Suprapubic skin (tissue), 4 donors: ENCODE measurements at regions not wholly inside any gene's neighbourhood (a gene's known extent, or its start where the extent isn't known, plus 50 kb on each side); places are given as distances from the start of the nearest gene placed in this dataset.
"Not testable (repeated sequence)": the region's sequence is repeated elsewhere in the genome, so short reads cannot be mapped to it uniquely, and the experiment has no call there.

Experiments used
- DNase-seq, 2 donors: peaks; one replicate each; pipeline ENCODE4 v3.0.0-alpha.2; 2019; ENCODE audit warnings: low spot score in 2 of 2
- H3K27ac ChIP-seq: fragments of 200-600 bp; sonication (generic); one replicate; pipeline ENCODE4 v1.5.1; 2019
- H3K27me3 ChIP-seq: fragments of 200-600 bp; sonication (generic); one replicate; pipeline ENCODE4 v1.5.1; 2019
- H3K36me3 ChIP-seq: fragments of 200-600 bp; sonication (generic); one replicate; pipeline ENCODE4 v1.5.1; 2019
- H3K4me1 ChIP-seq: fragments of 200-600 bp; sonication (generic); one replicate; pipeline ENCODE4 v1.5.1; 2019
- H3K4me3 ChIP-seq: fragments of 200-600 bp; sonication (generic); one replicate; pipeline ENCODE4 v1.5.1; 2019; ENCODE audit warnings: mild to moderate bottlenecking
- H3K9me3 ChIP-seq: fragments of 200-600 bp; sonication (generic); one replicate; pipeline ENCODE4 v1.5.1; 2019
- EP300 ChIP-seq: sonication (generic); formaldehyde crosslinking; IDR thresholded peaks from one replicate; pipeline ENCODE4 v1.6.1; 2017; ENCODE audit warnings: antibody characterized with exemption
- POLR2A ChIP-seq, 2 donors: fragments of 450-650 bp; IDR thresholded peaks; one replicate each; pipeline ENCODE4 v1.6.1; 2017; ENCODE audit warnings: antibody characterized with exemption in 2 of 2, mild to moderate bottlenecking in 2 of 2, moderate library complexity in 2 of 2
- POLR2AphosphoS5 ChIP-seq, 3 donors: sonication (generic); formaldehyde crosslinking; IDR thresholded peaks; one replicate each; pipeline ENCODE4 v1.6.1; 2017; ENCODE audit warnings: antibody characterized with exemption in 3 of 3
- WGBS: methylation state at CpG from one replicate; pipeline ENCODE4 v1.1.5; 2018; 5-methylcytosine and 5-hydroxymethylcytosine counted together
- TF ChIP-seq, protein P1 (sequence below), 2 donors: fragments of 200-600 bp in 1 of 2; fragments of 450-650 bp in 1 of 2; sonication (generic) in 1 of 2; IDR thresholded peaks; one replicate each; pipeline ENCODE4 v1.5.1; 2016 to 2019; ENCODE audit warnings: antibody characterized with exemption in 2 of 2, mild to moderate bottlenecking in 1 of 2, moderate library complexity in 1 of 2

DNA sequence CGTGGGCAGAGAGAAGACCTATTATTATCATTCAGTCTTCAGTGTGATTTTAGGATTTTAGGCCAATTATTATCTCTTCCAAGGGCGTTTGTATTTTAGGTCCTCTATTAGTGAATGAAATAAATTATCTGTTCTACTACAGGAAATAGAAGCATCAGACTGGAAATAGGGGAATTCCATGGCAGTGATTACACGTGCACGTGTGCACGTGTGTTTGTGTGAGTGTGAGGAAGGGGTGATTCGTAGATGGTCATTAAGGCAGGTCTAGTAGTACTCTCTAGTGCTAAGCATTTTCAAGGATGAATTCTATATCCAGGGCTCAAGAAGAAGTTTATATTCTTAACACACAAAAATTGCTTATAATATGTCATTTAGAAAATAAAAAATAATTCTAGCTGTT, 623.2 kb downstream of the GATA3 start:
- H3K9me3 ChIP-seq, result no peaks in the 10 kb centered on the region
- no peaks in the 10 kb centered on the region for H3K36me3 ChIP-seq
- 43% methylated on average over 6 of the region's 6 CpGs for WGBS
- peaks cover 11% of the 10 kb centered on the region for H3K4me1 ChIP-seq
- no peaks in the 10 kb centered on the region for H3K27me3 ChIP-seq
- H3K27ac ChIP-seq, result no peak overlapping the region
- TF ChIP-seq POLR2AphosphoS5 (IDR thresholded peaks at IDR 0.05), result no peak
- TF ChIP-seq, protein P1, sequence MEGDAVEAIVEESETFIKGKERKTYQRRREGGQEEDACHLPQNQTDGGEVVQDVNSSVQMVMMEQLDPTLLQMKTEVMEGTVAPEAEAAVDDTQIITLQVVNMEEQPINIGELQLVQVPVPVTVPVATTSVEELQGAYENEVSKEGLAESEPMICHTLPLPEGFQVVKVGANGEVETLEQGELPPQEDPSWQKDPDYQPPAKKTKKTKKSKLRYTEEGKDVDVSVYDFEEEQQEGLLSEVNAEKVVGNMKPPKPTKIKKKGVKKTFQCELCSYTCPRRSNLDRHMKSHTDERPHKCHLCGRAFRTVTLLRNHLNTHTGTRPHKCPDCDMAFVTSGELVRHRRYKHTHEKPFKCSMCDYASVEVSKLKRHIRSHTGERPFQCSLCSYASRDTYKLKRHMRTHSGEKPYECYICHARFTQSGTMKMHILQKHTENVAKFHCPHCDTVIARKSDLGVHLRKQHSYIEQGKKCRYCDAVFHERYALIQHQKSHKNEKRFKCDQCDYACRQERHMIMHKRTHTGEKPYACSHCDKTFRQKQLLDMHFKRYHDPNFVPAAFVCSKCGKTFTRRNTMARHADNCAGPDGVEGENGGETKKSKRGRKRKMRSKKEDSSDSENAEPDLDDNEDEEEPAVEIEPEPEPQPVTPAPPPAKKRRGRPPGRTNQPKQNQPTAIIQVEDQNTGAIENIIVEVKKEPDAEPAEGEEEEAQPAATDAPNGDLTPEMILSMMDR (IDR thresholded peaks at IDR 0.05), result no peak
- DNase-seq, result no peak
- no peak overlapping the region for H3K4me3 ChIP-seq

DNA sequence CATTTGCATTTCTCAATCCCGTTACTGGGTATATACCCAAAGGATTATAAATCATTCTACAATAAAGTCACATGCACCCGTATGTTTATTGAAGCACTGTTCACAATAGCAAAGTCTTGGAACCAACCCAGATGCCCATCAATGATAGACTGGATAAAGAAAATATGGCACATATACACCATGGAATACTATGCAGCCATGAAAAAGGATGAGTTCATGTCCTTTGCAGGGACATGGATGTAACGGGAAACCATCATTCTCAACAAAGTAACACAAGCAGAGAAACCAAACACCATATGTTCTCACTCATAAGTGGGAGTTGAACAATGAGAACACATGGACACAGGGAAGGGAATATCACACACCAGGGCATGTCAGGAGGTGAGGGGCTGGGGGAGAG, 630.4 kb downstream of the GATA3 start:
- WGBS, result 94% methylated on average over 3 of the region's 3 CpGs
- H3K27me3 ChIP-seq, H3K4me1 ChIP-seq: not testable (repeated sequence)

GRCh38 chr10:8688881-8689280, 634.4 kb downstream of the GATA3 start:
- H3K36me3 ChIP-seq, result no peaks in the 10 kb centered on the region
- H3K4me3 ChIP-seq, result no peak overlapping the region
- H3K27ac ChIP-seq, result no peak overlapping the region
- H3K27me3 ChIP-seq, result no peaks in the 10 kb centered on the region
- peaks cover 3% of the 10 kb centered on the region for H3K4me1 ChIP-seq
- no peak for DNase-seq
- WGBS, result 42% methylated on average over 4 of the region's 4 CpGs
- no peak for TF ChIP-seq POLR2A (IDR thresholded peaks at IDR 0.05)
- no peak for TF ChIP-seq POLR2AphosphoS5 (IDR thresholded peaks at IDR 0.05)
- no peak for TF ChIP-seq EP300
- TF ChIP-seq, protein P1 (IDR thresholded peaks at IDR 0.05), result no peak
- no peaks in the 10 kb centered on the region for H3K9me3 ChIP-seq

More for the DNA sequence above, 630.4 kb downstream of the GATA3 start:
- not testable (repeated sequence) for H3K36me3 ChIP-seq, H3K4me3 ChIP-seq, H3K27ac ChIP-seq, DNase-seq, H3K9me3 ChIP-seq

DNA sequence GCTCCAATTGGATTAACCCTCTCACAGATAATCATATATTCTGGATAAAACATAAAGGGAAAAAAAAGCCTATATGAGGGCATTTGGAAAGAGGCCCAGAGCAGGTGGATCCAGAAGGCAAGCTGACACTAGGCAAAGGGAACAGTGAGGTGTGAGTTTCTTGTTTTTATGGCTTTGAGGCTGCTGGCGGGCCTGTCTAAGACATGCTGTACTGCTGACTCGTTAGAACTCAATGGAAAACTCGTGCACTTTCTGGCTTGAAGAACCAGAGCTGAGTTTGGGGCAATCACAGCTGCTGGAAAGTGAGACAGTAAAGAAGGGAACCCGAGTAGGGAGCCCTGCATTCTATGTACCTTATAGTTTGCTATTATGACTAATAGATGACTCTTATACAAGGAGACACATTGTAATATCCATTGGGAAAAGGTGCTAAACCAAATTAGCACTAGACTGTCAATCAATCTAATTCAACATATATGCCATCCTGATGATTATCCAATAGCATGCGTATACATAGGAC, 637.1 kb downstream of the GATA3 start:
- Histone ChIP-seq H3K27ac (no peak overlapping the region), H3K4me3 (no peak overlapping the region), H3K36me3 (no peaks in the 10 kb centered on the region), H3K27me3 (no peaks in the 10 kb centered on the region), H3K9me3 (no peaks in the 10 kb centered on the region), H3K4me1 (peaks cover 3% of the 10 kb centered on the region)
- WGBS, result 53% methylated on average over 5 of the region's 5 CpGs
- DNase-seq, result no peak
- no peak for TF ChIP-seq POLR2A (IDR thresholded peaks at IDR 0.05)
- TF ChIP-seq, protein P1 (IDR thresholded peaks at IDR 0.05), result no peak
- no peak for TF ChIP-seq POLR2AphosphoS5 (IDR thresholded peaks at IDR 0.05)
- TF ChIP-seq EP300, result no peak

DNA sequence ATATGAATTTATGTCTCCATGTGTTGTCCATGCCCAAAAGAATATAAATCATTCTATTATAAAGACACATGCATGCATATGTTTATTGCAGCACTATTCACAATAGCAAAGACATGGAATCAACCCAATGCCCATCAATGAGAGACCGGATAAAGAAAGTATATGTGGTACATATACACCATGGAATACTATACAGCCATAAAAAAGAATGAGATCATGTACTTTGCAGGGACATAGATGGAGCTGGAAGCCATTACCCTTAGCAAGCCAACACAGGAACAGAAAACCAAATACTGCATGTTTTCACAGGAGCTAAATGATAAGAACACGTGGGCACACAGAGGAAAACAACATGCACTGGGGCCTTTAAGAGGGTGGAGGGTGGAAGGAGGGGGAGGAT, 639.1 kb downstream of the GATA3 start:
- not testable (repeated sequence) for H3K9me3 ChIP-seq, H3K4me1 ChIP-seq, H3K4me3 ChIP-seq, H3K27ac ChIP-seq, H3K27me3 ChIP-seq, DNase-seq, H3K36me3 ChIP-seq
- WGBS, result 48% methylated on average over 2 of the region's 2 CpGs

DNA sequence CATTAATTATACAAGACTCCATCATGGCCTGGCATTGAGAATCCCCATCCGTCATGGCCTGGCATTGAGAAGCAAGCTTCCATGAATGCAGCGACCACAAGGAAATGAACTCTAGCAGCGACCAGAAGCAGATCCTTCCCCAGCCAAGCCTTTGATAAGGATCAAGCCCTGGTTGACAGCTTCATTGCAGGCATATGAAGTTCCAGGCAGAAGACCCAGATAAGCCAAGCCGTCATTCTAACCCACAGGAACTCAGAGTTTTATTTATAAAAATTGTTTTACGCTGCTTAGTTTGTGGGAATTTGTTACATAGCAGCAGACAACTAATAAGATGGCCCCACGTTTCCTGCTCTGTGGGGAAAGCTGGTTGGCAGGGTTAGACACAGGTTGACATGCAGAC, 642.3 kb downstream of the GATA3 start:
- Histone ChIP-seq H3K9me3 (no peaks in the 10 kb centered on the region), H3K4me1 (no peaks in the 10 kb centered on the region), H3K36me3 (no peaks in the 10 kb centered on the region), H3K27ac (no peak overlapping the region), H3K4me3 (no peak overlapping the region), H3K27me3 (no peaks in the 10 kb centered on the region)
- TF ChIP-seq EP300, result no peak
- TF ChIP-seq POLR2A (IDR thresholded peaks at IDR 0.05), result no peak
- TF ChIP-seq, protein P1 (IDR thresholded peaks at IDR 0.05), result no peak
- no peak for TF ChIP-seq POLR2AphosphoS5 (IDR thresholded peaks at IDR 0.05)
- DNase-seq, result no peak
- WGBS, result 58% methylated on average over 6 of the region's 6 CpGs
